Activated naive CD8-positive, alpha-beta T cell treated with anti-CD3 and anti-CD28 coated beads, Interleukin-2, amount 10 ng/mL, durations not matched to agents 7 days and 5 days (primary cell): ENCODE measurements at regions not wholly inside any gene's neighbourhood (a gene's known extent, or its start where the extent isn't known, plus 50 kb on each side); places are given as distances from the start of the nearest gene placed in this dataset.
"Not testable (repeated sequence)": the region's sequence is repeated elsewhere in the genome, so short reads cannot be mapped to it uniquely, and the experiment has no call there.

Experiments
- ATAC-seq: fragments of 150-1000 bp; cut with Tn5 transposase; one replicate; pipeline ENCODE4 v1.10.0; 2021; ENCODE audit warnings: low read depth, moderate library complexity
- POLR2A ChIA-PET: fragments of 350-600 bp; sonication (Branson Sonifier 250); formaldehyde crosslinking; loops from one replicate; lab custom pipeline; 2021; ENCODE audit warnings: antibody characterized with exemption; lab: Charles Lee
- DNase-seq: peaks from one replicate; pipeline ENCODE4 v3.0.0; 2021
- H3K27ac Mint-ChIP-seq: one replicate; pipeline ENCODE4 v1.8.0; 2022; ENCODE audit warnings: mild to moderate bottlenecking, mixed read lengths
- H3K27me3 Mint-ChIP-seq: one replicate; pipeline ENCODE4 v1.8.0; 2022; ENCODE audit warnings: mild to moderate bottlenecking, moderate library complexity, mixed read lengths
- H3K36me3 Mint-ChIP-seq: one replicate; pipeline ENCODE4 v1.8.0; 2021; ENCODE audit warnings: mild to moderate bottlenecking, mixed read lengths
- H3K4me1 Mint-ChIP-seq: one replicate; pipeline ENCODE4 v1.8.0; 2021; ENCODE audit warnings: mixed read lengths
- H3K4me3 Mint-ChIP-seq: one replicate; pipeline ENCODE4 v1.8.0; 2022; ENCODE audit warnings: mild to moderate bottlenecking, moderate library complexity, mixed read lengths
- H3K9me3 Mint-ChIP-seq: one replicate; pipeline ENCODE4 v1.8.0; 2021; ENCODE audit warnings: mixed read lengths

GRCh38 chr3:75840160-75840559 lies 54.8 kb upstream of the ZNF717 start:
- ATAC-seq, DNase-seq, H3K27me3 Mint-ChIP-seq, H3K9me3 Mint-ChIP-seq, H3K36me3 Mint-ChIP-seq, H3K4me1 Mint-ChIP-seq, H3K27ac Mint-ChIP-seq, POLR2A ChIA-PET, H3K4me3 Mint-ChIP-seq: not testable (repeated sequence)

GRCh38 chr3:75850301-75851008 lies 65.1 kb upstream of the ZNF717 start:
- H3K9me3 Mint-ChIP-seq, H3K27ac Mint-ChIP-seq, H3K27me3 Mint-ChIP-seq, ATAC-seq, POLR2A ChIA-PET, DNase-seq, H3K36me3 Mint-ChIP-seq, H3K4me1 Mint-ChIP-seq, H3K4me3 Mint-ChIP-seq: not testable (repeated sequence)

GRCh38 chr3:75863130-75863529 lies 77.8 kb upstream of the ZNF717 start:
- no peaks in the 10 kb centered on the region for H3K27me3 Mint-ChIP-seq
- no peaks in the 10 kb centered on the region for H3K4me1 Mint-ChIP-seq
- ATAC-seq (no peak), DNase-seq (no peak)
- POLR2A ChIA-PET = no interaction called here
- no peak overlapping the region for H3K4me3 Mint-ChIP-seq
- no peaks in the 10 kb centered on the region for H3K36me3 Mint-ChIP-seq
- peaks cover 6% of the 10 kb centered on the region for H3K9me3 Mint-ChIP-seq
- no peak overlapping the region for H3K27ac Mint-ChIP-seq

- Mint-ChIP-seq H3K4me1 (no peaks in the 10 kb centered on the region), H3K27ac (no peak overlapping the region), H3K36me3 (no peaks in the 10 kb centered on the region), H3K27me3 (no peaks in the 10 kb centered on the region), H3K4me3 (no peak overlapping the region), H3K9me3 (peaks cover 3% of the 10 kb centered on the region)
- POLR2A ChIA-PET = no interaction called here
- no peak for DNase-seq
- no peak for ATAC-seq
Measured at GRCh38 chr3:75863878-75864277, 78.5 kb upstream of the ZNF717 start.

GRCh38 chr3:75883719-75884118 lies 98.4 kb upstream of the ZNF717 start:
- DNase-seq, POLR2A ChIA-PET, H3K4me3 Mint-ChIP-seq, H3K36me3 Mint-ChIP-seq, H3K4me1 Mint-ChIP-seq, H3K27ac Mint-ChIP-seq, H3K27me3 Mint-ChIP-seq, H3K9me3 Mint-ChIP-seq, ATAC-seq: not testable (repeated sequence)

GRCh38 chr3:75886971-75887526 lies 101.7 kb upstream of the ZNF717 start:
- H3K27me3 Mint-ChIP-seq = no peaks in the 10 kb centered on the region
- no peak overlapping the region for H3K4me3 Mint-ChIP-seq
- H3K36me3 Mint-ChIP-seq = no peaks in the 10 kb centered on the region
- POLR2A ChIA-PET = no interaction called here
- H3K9me3 Mint-ChIP-seq = peaks cover 3% of the 10 kb centered on the region
- ATAC-seq = no peak
- H3K4me1 Mint-ChIP-seq = no peaks in the 10 kb centered on the region
- no peak overlapping the region for H3K27ac Mint-ChIP-seq
- no peak for DNase-seq

- Mint-ChIP-seq H3K36me3 (no peaks in the 10 kb centered on the region), H3K27me3 (no peaks in the 10 kb centered on the region), H3K9me3 (peaks cover 1% of the 10 kb centered on the region), H3K27ac (no peak overlapping the region), H3K4me3 (no peak overlapping the region), H3K4me1 (no peaks in the 10 kb centered on the region)
- no peak for DNase-seq
- POLR2A ChIA-PET = no interaction called here
- no peak for ATAC-seq
Measured at GRCh38 chr3:75894234-75894633, 108.9 kb upstream of the ZNF717 start.

GRCh38 chr3:75896265-75896664 lies 110.9 kb upstream of the ZNF717 start:
- ATAC-seq (no peak), DNase-seq (no peak)
- Mint-ChIP-seq H3K36me3 (no peaks in the 10 kb centered on the region), H3K27me3 (no peaks in the 10 kb centered on the region), H3K4me3 (no peak overlapping the region), H3K4me1 (no peaks in the 10 kb centered on the region), H3K9me3 (peaks cover 1% of the 10 kb centered on the region), H3K27ac (no peak overlapping the region)
- POLR2A ChIA-PET = no interaction called here

- H3K27me3 Mint-ChIP-seq, H3K36me3 Mint-ChIP-seq, H3K4me1 Mint-ChIP-seq, POLR2A ChIA-PET, ATAC-seq, H3K9me3 Mint-ChIP-seq, DNase-seq, H3K27ac Mint-ChIP-seq, H3K4me3 Mint-ChIP-seq: not testable (repeated sequence)
Measured at GRCh38 chr3:75901446-75901845, 116.1 kb upstream of the ZNF717 start.

- H3K27me3 Mint-ChIP-seq = peaks cover 3% of the 10 kb centered on the region
- DNase-seq (no peak), ATAC-seq (no peak)
- no peaks in the 10 kb centered on the region for H3K36me3 Mint-ChIP-seq
- peaks cover 4% of the 10 kb centered on the region for H3K9me3 Mint-ChIP-seq
- POLR2A ChIA-PET = no interaction called here
- no peak overlapping the region for H3K4me3 Mint-ChIP-seq
- H3K27ac Mint-ChIP-seq = no peak overlapping the region
- H3K4me1 Mint-ChIP-seq = no peaks in the 10 kb centered on the region
Measured at GRCh38 chr3:75906555-75907112, 121.3 kb upstream of the ZNF717 start.

GRCh38 chr3:75913800-75914350 lies 128.5 kb upstream of the ZNF717 start:
- POLR2A ChIA-PET = no interaction called here
- no peak overlapping the region for H3K27ac Mint-ChIP-seq

GRCh38 chr3:75914741-75915140 lies 129.4 kb upstream of the ZNF717 start:
- H3K27ac Mint-ChIP-seq, DNase-seq, H3K27me3 Mint-ChIP-seq, POLR2A ChIA-PET, H3K4me3 Mint-ChIP-seq, ATAC-seq, H3K9me3 Mint-ChIP-seq, H3K4me1 Mint-ChIP-seq, H3K36me3 Mint-ChIP-seq: not testable (repeated sequence)

More at GRCh38 chr3:75913800-75914350, 128.5 kb upstream of the ZNF717 start:
- Mint-ChIP-seq H3K9me3 (no peaks in the 10 kb centered on the region), H3K36me3 (no peaks in the 10 kb centered on the region), H3K4me1 (no peaks in the 10 kb centered on the region), H3K27me3 (no peaks in the 10 kb centered on the region), H3K4me3 (no peak overlapping the region)
- no peak for DNase-seq
- ATAC-seq = no peak

GRCh38 chr3:75938921-75939320 lies 153.6 kb upstream of the ZNF717 start:
- ATAC-seq = no peak
- Mint-ChIP-seq H3K4me1 (no peaks in the 10 kb centered on the region), H3K9me3 (no peaks in the 10 kb centered on the region), H3K27me3 (no peaks in the 10 kb centered on the region), H3K27ac (no peak overlapping the region), H3K36me3 (no peaks in the 10 kb centered on the region), H3K4me3 (no peak overlapping the region)
- POLR2A ChIA-PET = no interaction called here
- DNase-seq = no peak

- ATAC-seq = no peak
Measured at GRCh38 chr3:75951941-75952340, 166.6 kb upstream of the ZNF717 start.

More at GRCh38 chr3:75951941-75952340, 166.6 kb upstream of the ZNF717 start:
- no peak overlapping the region for H3K27ac Mint-ChIP-seq
- H3K9me3 Mint-ChIP-seq = peaks cover 3% of the 10 kb centered on the region
- no peak for DNase-seq
- POLR2A ChIA-PET = no interaction called here
- no peaks in the 10 kb centered on the region for H3K4me1 Mint-ChIP-seq
- H3K36me3 Mint-ChIP-seq = no peaks in the 10 kb centered on the region
- no peaks in the 10 kb centered on the region for H3K27me3 Mint-ChIP-seq
- H3K4me3 Mint-ChIP-seq = no peak overlapping the region
